ENCODE measurements at regions not wholly inside any gene's neighbourhood (a gene's known extent, or its start where the extent isn't known, plus 50 kb on each side); places are given as distances from the start of the nearest gene placed in this dataset.

DNA sequence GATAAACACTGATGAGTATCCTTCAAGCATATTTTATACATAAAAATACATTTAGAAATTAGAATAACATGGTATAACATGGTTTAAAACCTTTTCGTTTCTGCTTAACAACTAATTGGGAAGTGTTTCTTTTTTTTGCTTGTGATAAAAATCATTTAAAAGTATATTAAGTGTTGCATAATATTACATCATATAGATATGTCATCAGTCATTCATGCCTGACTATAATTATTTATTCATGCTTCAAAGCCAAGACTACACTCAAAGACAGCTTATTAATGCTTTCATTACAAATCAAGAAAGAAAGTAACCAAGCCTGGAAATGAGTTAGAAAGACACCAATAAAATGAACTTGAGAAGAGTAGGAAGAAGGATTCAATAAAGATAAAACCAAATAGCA, 136.6 kb upstream of the TP63 start:
- TF ChIP-seq, protein P1, sequence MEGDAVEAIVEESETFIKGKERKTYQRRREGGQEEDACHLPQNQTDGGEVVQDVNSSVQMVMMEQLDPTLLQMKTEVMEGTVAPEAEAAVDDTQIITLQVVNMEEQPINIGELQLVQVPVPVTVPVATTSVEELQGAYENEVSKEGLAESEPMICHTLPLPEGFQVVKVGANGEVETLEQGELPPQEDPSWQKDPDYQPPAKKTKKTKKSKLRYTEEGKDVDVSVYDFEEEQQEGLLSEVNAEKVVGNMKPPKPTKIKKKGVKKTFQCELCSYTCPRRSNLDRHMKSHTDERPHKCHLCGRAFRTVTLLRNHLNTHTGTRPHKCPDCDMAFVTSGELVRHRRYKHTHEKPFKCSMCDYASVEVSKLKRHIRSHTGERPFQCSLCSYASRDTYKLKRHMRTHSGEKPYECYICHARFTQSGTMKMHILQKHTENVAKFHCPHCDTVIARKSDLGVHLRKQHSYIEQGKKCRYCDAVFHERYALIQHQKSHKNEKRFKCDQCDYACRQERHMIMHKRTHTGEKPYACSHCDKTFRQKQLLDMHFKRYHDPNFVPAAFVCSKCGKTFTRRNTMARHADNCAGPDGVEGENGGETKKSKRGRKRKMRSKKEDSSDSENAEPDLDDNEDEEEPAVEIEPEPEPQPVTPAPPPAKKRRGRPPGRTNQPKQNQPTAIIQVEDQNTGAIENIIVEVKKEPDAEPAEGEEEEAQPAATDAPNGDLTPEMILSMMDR (conservative IDR thresholded peaks at IDR 0.05 in 1 of 2, IDR thresholded peaks at IDR 0.05 in 1 of 2; ENCODE audit: low read depth in 1 of 2, low read length in 2 of 2) = no peak
- no peak for TF ChIP-seq EZH2 (IDR thresholded peaks at IDR 0.05; ENCODE audit: low read length, missing control alignments)
